ENCODE measurements at regions not wholly inside any gene's neighbourhood (a gene's known extent, or its start where the extent isn't known, plus 50 kb on each side); places are given as distances from the start of the nearest gene placed in this dataset.
A peak's percentile ranks its signal among the peaks of the same experiment; 100 is the strongest.

DNA sequence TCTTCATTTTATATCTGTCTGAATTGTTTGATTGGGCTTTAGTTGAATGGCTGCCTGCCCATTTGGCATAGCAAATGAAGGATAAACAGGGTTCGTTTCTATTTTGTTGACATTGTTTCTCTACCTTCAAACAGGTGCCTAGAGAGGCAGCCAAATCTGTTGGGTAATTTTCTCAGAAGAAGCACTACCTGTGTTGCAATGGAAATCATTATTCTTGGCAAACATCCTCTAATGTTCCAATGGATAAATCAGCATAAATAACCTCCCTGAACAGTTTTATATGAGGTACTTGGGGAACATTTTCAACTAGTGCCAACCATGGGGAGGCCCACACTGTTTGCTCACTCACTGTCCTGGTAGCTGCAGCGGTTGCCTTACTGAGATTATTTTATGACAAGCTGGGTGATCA is 64.4 kb upstream of the PLPP4 start:
- no peaks in the 10 kb centered on the region for H3K36me3 ChIP-seq
- H3K4me3 ChIP-seq, result no peak overlapping the region
- ATAC-seq (peak in 1 of 4 donors; percentile 35), FAIRE-seq (no peak), DNase-seq (no peak)
- no peak overlapping the region for H3K27ac ChIP-seq
- intact Hi-C loops (cut with DNase I), result no loop called here
- TF ChIP-seq, protein P1, sequence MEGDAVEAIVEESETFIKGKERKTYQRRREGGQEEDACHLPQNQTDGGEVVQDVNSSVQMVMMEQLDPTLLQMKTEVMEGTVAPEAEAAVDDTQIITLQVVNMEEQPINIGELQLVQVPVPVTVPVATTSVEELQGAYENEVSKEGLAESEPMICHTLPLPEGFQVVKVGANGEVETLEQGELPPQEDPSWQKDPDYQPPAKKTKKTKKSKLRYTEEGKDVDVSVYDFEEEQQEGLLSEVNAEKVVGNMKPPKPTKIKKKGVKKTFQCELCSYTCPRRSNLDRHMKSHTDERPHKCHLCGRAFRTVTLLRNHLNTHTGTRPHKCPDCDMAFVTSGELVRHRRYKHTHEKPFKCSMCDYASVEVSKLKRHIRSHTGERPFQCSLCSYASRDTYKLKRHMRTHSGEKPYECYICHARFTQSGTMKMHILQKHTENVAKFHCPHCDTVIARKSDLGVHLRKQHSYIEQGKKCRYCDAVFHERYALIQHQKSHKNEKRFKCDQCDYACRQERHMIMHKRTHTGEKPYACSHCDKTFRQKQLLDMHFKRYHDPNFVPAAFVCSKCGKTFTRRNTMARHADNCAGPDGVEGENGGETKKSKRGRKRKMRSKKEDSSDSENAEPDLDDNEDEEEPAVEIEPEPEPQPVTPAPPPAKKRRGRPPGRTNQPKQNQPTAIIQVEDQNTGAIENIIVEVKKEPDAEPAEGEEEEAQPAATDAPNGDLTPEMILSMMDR (IDR thresholded peaks at IDR 0.05), result no peak
- H3K9me3 ChIP-seq, result no peaks in the 10 kb centered on the region
- no peaks in the 10 kb centered on the region for H3K4me1 ChIP-seq
- WGBS, 2 donors, result 22 to 27% methylated on average over 2 of the region's 2 CpGs
- peaks cover 0 to 6% (median 0%) of the 10 kb centered on the region in 4 donors for H3K27me3 ChIP-seq

DNA sequence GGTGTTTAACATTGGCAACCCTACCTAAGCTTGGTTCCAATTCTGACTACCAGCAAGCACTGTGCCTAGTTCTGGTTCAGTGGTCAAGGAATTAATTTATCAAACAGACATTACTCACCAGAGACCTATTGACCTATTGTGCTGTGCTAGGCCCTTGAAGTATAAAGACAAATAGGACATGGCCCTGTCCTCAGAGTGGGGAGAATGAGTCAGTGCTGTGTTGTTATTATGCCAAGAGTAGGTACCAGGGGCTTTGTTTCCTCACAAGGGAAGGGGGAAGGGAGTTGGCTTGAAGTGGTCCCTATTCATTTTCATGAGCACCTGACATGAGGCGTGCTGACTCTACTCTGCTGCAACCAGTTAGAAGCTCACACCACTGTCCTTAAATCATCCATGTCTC is 62.6 kb upstream of the PLPP4 start:
- WGBS, 2 donors, result 73 to 91% methylated on average over 1 of the region's 1 CpG
- FAIRE-seq (no peak), DNase-seq (no peak), ATAC-seq (no peak)
- no peak overlapping the region for H3K27ac ChIP-seq
- intact Hi-C loops (cut with DNase I), result no loop called here
- no peaks in the 10 kb centered on the region for H3K4me1 ChIP-seq
- no peaks in the 10 kb centered on the region for H3K36me3 ChIP-seq
- no peaks in the 10 kb centered on the region for H3K9me3 ChIP-seq
- H3K4me3 ChIP-seq, result no peak overlapping the region
- peaks cover 0 to 15% (median 0%) of the 10 kb centered on the region in 4 donors for H3K27me3 ChIP-seq
- TF ChIP-seq, protein P1 (IDR thresholded peaks at IDR 0.05), result no peak

DNA sequence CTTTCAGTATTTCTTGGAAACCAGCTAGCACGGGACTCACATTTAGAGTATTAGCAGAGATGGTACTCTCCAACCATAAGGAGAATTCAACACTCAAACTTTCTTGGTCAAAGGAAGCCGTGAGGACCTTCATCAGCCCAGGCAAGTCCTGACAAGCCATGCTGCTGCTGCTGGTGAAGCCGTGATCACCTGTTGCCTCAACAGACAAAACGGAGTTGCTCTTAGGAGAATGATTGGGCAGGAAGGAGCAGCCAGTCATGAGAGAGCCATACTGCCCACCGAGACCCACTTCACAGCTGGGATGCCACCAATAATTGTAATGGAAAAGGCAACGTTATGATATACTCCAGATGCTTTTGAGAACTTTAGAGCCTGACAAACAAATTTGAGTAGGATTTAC is 60.8 kb upstream of the PLPP4 start:
- TF ChIP-seq, protein P1 (IDR thresholded peaks at IDR 0.05), result no peak
- no peak for DNase-seq
- H3K4me3 ChIP-seq, result no peak overlapping the region
- H3K36me3 ChIP-seq, result no peaks in the 10 kb centered on the region
- no peak overlapping the region for H3K27ac ChIP-seq
- intact Hi-C loops (cut with DNase I), result no loop called here
- ATAC-seq, result no peak
- peaks cover 0 to 15% (median 0%) of the 10 kb centered on the region in 4 donors for H3K27me3 ChIP-seq
- H3K9me3 ChIP-seq, result no peaks in the 10 kb centered on the region
- WGBS, 2 donors, result 60 to 63% methylated on average over 6 of the region's 6 CpGs
- FAIRE-seq, result no peak
- H3K4me1 ChIP-seq, result no peaks in the 10 kb centered on the region

DNA sequence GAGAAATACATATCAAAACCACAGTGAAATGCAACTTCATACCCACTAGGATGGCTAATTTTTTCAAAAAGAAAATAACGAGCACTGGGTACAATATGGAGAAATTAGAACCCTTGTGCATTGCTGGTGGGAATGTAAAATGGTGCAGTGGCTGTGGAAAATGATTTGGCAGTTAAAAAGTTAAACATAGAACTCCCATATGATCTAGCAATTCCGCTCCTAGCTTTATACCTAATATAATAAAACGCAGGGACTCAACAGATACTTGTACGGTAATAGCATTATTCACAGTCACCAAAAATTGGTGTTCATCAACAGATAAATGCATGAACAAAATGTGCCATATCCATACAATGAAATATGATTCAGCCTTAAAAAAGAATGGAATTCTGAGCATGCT is 58.8 kb upstream of the PLPP4 start:
- 59 to 64% methylated on average over 4 of the region's 4 CpGs for WGBS, 2 donors
- Histone ChIP-seq H3K27ac (no peak overlapping the region), H3K4me1 (no peaks in the 10 kb centered on the region), H3K27me3 (peaks cover 0 to 15% (median 0%) of the 10 kb centered on the region in 4 donors), H3K9me3 (no peaks in the 10 kb centered on the region), H3K4me3 (no peak overlapping the region), H3K36me3 (no peaks in the 10 kb centered on the region)
- intact Hi-C loops (cut with DNase I), result no loop called here
- TF ChIP-seq, protein P1 (IDR thresholded peaks at IDR 0.05), result no peak
- FAIRE-seq (no peak), DNase-seq (no peak), ATAC-seq (no peak)

DNA sequence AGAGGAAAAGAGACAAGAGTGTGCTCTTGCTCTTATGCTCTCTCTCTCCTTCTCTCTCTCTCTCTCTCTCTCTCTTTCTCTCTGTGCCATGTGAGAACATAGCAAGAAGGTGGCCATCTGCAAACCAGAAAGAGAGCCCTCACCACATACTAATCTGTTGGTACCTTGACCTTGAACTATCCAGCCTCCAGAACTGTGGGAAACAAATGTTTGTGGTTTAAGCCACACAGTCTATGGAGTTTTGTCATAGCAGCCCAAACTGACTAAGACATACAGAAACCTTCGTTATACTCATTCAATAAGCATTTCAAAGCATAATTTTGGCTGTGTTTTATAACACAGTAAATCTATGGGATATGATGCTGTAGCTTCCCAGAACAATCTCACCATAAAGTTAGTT is 56.4 kb upstream of the PLPP4 start:
- H3K9me3 ChIP-seq, result no peaks in the 10 kb centered on the region
- H3K4me1 ChIP-seq, result no peaks in the 10 kb centered on the region
- ATAC-seq, result no peak
- no peak for FAIRE-seq
- 58 to 59% methylated on average over 1 of the region's 1 CpG for WGBS, 2 donors
- H3K27ac ChIP-seq, result no peak overlapping the region
- no peak overlapping the region for H3K4me3 ChIP-seq
- no peak for DNase-seq
- H3K36me3 ChIP-seq, result no peaks in the 10 kb centered on the region
- TF ChIP-seq, protein P1 (IDR thresholded peaks at IDR 0.05), result no peak
- intact Hi-C loops (cut with DNase I), result no loop called here
- peaks cover 0 to 15% (median 0%) of the 10 kb centered on the region in 4 donors for H3K27me3 ChIP-seq

Measured in pancreas (tissue), 10 donors.